Prostate gland (tissue), 2 donors: ENCODE measurements at regions not wholly inside any gene's neighbourhood (a gene's known extent, or its start where the extent isn't known, plus 50 kb on each side); places are given as distances from the start of the nearest gene placed in this dataset.

Source experiments
- POLR2A ChIP-seq: fragments of 450-650 bp; IDR thresholded peaks from one replicate; pipeline ENCODE4 v1.6.1; 2016; ENCODE audit warnings: antibody characterized with exemption, mild to moderate bottlenecking
- POLR2AphosphoS5 ChIP-seq: sonication (generic); formaldehyde crosslinking; IDR thresholded peaks from one replicate; pipeline ENCODE4 v1.6.1; 2017; ENCODE audit warnings: antibody characterized with exemption
- TF ChIP-seq, protein P1 (sequence below), 4 experiments: fragments of 200-600 bp in 2 of 4; fragments of 450-650 bp in 2 of 4; sonication (generic) in 2 of 4; IDR thresholded peaks; 1 replicate in 3 of 4; 2 replicates in 1 of 4; pipeline ENCODE4 v1.5.1; 2016 to 2019; ENCODE audit warnings: antibody characterized with exemption in 4 of 4, mild to moderate bottlenecking in 2 of 4, moderate library complexity in 2 of 4

DNA sequence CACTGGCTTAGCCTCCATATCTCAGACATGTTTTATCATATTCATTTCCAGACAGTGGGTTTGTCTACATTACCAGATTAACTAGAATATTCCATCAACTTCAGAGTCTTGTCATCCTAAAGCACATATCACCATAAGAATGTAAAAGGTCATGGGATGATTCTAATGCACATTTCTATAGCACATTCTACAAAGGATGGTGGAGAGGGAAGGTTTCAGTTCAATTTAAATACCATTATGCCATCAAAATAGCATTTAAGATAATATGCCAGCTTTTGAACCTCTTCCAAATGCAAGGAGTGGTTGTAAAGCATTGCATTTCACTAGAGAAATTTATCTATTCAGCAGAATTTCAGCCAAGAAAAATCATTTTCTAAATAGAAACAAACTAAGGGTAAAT is 970.5 kb downstream of the TTLL7 start:
- TF ChIP-seq POLR2A (no peak), POLR2AphosphoS5 (no peak)
- TF ChIP-seq, protein P1, sequence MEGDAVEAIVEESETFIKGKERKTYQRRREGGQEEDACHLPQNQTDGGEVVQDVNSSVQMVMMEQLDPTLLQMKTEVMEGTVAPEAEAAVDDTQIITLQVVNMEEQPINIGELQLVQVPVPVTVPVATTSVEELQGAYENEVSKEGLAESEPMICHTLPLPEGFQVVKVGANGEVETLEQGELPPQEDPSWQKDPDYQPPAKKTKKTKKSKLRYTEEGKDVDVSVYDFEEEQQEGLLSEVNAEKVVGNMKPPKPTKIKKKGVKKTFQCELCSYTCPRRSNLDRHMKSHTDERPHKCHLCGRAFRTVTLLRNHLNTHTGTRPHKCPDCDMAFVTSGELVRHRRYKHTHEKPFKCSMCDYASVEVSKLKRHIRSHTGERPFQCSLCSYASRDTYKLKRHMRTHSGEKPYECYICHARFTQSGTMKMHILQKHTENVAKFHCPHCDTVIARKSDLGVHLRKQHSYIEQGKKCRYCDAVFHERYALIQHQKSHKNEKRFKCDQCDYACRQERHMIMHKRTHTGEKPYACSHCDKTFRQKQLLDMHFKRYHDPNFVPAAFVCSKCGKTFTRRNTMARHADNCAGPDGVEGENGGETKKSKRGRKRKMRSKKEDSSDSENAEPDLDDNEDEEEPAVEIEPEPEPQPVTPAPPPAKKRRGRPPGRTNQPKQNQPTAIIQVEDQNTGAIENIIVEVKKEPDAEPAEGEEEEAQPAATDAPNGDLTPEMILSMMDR (IDR thresholded peaks at IDR 0.05) = no peak
